ENCODE measurements at regions not wholly inside any gene's neighbourhood (a gene's known extent, or its start where the extent isn't known, plus 50 kb on each side); places are given as distances from the start of the nearest gene placed in this dataset.
"Not testable (repeated sequence)": the region's sequence is repeated elsewhere in the genome, so short reads cannot be mapped to it uniquely, and the experiment has no call there.

DNA sequence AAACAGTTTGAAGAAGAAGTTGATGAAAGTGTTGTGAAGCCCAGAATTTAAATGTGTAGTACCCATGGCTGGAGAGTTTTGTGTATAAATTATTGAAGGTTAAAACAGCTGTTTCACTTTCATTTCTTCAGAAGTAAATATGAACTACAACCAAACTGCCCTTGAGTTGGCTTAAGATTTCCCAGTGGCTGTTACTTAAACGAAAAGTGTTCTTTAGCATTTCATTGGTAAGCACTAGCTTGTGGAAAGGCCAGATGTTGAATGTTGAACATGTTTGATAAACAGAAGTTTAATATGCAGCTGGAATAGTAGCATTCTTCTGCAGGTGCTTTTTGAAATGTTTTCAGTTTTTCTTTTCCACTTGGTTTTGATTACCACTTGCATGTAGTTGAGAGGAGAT lies 83.2 kb upstream of the TNRC6B start:
- DNase-seq: peak; percentile 26

- not testable (repeated sequence) for DNase-seq
Observed at GRCh38 chr22:40099887-40100286, 77.8 kb upstream of the TNRC6B start.

DNA sequence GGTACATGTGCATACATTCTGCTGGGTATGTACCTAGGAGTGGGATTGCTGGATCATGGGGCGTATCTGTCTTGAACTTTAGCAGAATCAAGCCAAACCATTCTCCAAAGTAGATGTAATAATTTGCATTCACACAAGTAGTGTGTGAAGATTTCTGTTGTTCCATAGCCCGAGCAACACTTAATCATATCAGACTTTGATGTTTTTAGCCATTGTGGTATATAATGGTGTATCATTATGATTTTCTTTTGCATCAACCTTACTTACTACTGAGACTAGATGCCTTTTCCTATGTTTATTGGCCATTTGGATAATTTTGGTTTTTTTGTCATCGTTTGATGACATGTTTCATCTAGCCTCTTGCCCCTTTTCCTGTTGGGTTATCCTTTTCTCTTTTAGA lies 72.0 kb upstream of the TNRC6B start:
- DNase-seq: no peak

- peak; percentile 15 for DNase-seq
Observed at GRCh38 chr22:40107244-40107643, 70.5 kb upstream of the TNRC6B start.

GRCh38 chr22:40107851-40108378 lies 69.8 kb upstream of the TNRC6B start:
- DNase-seq: no peak

DNA sequence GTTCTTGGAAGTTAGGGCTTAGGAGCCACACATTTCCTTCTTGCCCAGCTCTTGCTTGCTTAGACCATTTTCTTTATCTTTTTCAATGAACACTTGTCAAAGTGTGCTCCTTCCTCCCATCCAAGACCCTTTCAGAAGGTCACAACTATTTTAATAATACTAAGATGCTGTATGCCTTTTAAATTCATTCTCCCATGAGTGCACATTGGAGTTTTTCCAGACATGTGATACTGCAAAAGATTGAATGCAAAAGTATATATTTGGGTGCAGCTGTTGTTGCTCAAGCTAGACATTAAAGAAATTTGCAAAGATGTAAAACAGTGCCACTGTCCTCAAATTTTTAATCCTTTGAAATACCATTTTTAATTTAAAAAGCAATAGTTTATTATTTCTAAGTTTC lies 69.3 kb upstream of the TNRC6B start:
- DNase-seq: no peak

GRCh38 chr22:40108926-40109325 lies 68.8 kb upstream of the TNRC6B start:
- DNase-seq: not testable (repeated sequence)

DNA sequence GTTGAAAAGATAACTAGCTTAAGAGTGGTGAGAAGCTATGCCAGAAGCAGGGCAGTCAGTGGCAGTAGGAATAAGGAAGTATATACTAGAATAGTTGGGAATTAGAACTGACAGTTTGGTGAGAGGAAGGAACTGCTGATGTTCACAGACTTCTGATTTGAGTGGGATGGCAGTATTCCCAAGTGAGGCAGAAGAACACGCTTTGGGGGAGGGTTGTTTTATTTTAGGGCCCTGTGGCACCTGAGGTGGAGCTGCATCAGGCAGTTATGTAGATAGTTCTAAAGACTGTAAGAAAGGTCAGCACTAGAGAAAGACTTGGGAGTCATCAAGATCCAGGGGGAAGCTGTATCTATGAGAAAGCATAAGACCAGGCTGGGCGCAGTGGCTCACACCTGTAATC lies 66.3 kb upstream of the TNRC6B start:
- no peak for DNase-seq

- DNase-seq: no peak
Observed at GRCh38 chr22:40112595-40112994, 65.1 kb upstream of the TNRC6B start.

GRCh38 chr22:40113696-40114095 lies 64.0 kb upstream of the TNRC6B start:
- DNase-seq: no peak

DNA sequence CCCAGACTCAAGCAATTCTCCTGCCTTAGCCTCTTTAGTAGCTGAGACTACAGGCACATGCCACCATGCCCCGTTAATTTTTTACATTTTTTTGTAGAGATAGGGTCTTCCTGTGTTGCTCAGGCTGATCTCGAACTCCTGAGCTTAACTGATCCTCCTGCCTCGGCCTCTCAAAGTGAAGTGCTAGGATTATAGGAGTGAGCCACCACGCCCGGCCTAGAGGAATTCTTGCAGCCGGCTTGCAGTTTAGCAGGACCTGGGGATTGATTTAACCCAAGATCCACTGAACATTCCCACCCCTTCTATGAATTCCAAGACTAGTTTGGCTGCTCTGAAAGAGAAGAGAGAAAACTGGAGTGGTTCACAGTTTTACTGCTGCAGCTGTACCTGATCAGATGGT lies 63.3 kb upstream of the TNRC6B start:
- DNase-seq: no peak

DNA sequence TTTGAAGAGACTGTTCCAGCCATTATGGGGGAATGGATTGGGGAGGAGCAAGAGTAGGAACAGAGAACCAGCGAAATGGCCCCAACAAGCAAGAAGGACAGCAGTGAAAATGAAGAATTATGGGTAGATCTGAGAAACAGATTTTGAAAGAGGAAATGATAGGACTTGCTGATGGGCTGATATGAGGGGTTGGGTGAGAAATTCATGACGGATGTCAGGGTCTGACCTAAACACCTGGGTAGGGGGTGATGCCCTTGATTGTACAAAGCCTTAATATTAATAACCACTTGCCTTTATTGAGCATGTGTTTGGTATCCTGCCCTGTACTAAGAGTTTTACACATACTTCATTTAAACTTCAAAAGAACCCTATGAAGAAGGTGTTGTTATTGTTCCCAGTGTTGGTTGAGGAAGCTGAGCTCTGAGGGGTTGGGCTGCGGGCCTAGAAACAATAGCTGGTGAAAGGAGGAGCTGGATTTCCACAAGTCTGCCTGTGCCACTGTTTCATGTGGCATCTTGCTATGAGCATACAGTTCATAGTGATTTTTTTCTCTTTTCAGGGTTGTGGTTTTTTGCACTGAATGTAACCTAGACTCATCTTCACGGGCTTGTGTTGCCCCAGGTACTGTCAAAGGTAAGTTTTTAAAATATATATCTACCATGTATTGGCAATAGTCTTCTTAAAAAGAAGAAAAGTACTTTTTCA lies 61.1 kb upstream of the TNRC6B start:
- DNase-seq: peak; percentile 65

DNA sequence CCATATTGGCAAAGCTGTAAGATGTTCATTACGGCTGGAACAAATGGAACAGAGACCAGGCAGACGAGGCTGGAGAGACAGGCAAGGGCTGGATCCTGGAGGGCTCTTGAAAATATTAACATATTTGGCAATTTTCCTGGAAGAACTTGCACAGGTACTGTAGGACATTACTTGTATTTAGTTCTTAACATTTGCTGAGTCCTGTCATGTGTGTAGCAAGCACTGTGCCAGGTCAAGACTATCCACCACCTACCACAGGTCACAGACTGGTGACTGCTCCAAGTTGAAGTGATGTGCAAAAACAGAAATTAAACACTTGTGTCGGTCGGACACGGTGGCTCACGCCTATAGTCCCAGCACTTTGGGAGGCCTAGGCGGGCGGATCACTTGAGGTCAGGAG lies 58.7 kb upstream of the TNRC6B start:
- no peak for DNase-seq

GRCh38 chr22:40120848-40121247 lies 56.9 kb upstream of the TNRC6B start:
- DNase-seq: no peak

- DNase-seq: peak; percentile 12
Observed at GRCh38 chr22:40121461-40121860, 56.3 kb upstream of the TNRC6B start.

GRCh38 chr22:40122792-40123191 lies 54.9 kb upstream of the TNRC6B start:
- no peak for DNase-seq

DNA sequence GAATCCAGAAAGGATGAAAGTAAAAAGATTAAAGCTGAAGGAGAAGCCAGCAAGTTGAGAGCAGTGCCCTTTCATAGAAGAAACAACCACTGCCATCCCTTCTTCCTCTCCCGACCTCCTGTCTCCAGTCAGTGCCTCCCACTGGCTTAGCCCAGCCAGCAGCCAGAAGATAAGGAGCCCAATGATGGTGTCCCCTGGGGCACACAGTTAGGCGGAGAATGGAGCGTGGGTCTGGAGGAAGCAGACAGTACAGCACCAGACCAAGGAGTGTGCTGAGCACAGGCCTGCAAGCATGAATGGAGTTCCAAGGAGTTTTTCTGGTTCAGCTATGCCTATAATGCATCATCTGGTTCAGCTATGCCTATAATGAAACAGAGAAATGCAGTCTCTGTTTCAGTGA lies 54.3 kb upstream of the TNRC6B start:
- no peak for DNase-seq
